Natural killer cell treated with Interleukin-12 subunit alpha and Interleukin-12 subunit beta and Interleukin-15 and Interleukin-18, amount 100 ng/mL, for 72 hours (primary cell): ENCODE measurements at regions not wholly inside any gene's neighbourhood (a gene's known extent, or its start where the extent isn't known, plus 50 kb on each side); places are given as distances from the start of the nearest gene placed in this dataset.

Experiments
- ATAC-seq, 2 donors: fragments of 150-1000 bp; cut with Tn5 transposase in 1 of 2; sonication (Bioruptor Pico), chemical (Tn5 transposase) in 1 of 2; 2 replicates each; pipeline ENCODE4 v1.10.0; 2021
- DNase-seq: peaks from one replicate; pipeline ENCODE4 v3.0.0; 2022; ENCODE audit warnings: low spot score
- H3K27ac Mint-ChIP-seq, 2 donors: 1 replicate in 1 of 2; 2 replicates in 1 of 2; pipeline ENCODE4 v1.8.0; 2022; ENCODE audit warnings: mixed read lengths in 2 of 2, mild to moderate bottlenecking in 1 of 2, moderate library complexity in 1 of 2
- H3K27me3 Mint-ChIP-seq, 2 donors: 1 replicate in 1 of 2; 2 replicates in 1 of 2; pipeline ENCODE4 v1.8.0; 2022; ENCODE audit warnings: mixed read lengths in 2 of 2
- H3K36me3 Mint-ChIP-seq: one replicate; pipeline ENCODE4 v1.8.0; 2022; ENCODE audit warnings: mixed read lengths
- H3K4me1 Mint-ChIP-seq, 2 donors: 1 replicate in 1 of 2; 2 replicates in 1 of 2; pipeline ENCODE4 v1.8.0; 2022; ENCODE audit warnings: low read depth in 2 of 2, mixed read lengths in 2 of 2, mild to moderate bottlenecking in 1 of 2
- H3K4me3 Mint-ChIP-seq: one replicate; pipeline ENCODE4 v1.8.0; 2022; ENCODE audit warnings: mixed read lengths
- H3K9me3 Mint-ChIP-seq: 2 replicates; pipeline ENCODE4 v1.8.0; 2022; ENCODE audit warnings: mixed read lengths

DNA sequence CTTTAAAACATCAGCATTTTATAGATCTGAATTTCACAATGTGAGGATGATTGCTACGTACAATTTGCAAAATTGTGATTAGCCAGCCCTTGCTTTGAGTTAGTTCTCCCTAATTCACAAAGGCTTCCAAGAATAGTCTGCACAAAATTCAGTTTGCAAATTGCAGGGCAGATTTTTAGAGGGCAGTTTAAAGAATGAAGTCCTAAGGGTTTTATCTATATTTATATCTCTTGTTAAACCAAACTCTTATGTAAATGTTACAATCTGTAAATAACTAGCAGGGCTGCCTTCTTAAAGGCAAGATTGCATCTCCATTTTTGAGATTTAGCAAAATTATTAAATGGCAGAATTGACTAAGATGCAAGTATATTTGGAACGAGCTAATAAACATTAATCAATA lies 52.8 kb upstream of the ZNF536 start:
- no peak overlapping the region for H3K27ac Mint-ChIP-seq
- DNase-seq (no peak), ATAC-seq (no peak)
- H3K9me3 Mint-ChIP-seq = peaks cover 4% of the 10 kb centered on the region
- H3K27me3 Mint-ChIP-seq = peaks cover 9% of the 10 kb centered on the region in 2 donors
- H3K4me3 Mint-ChIP-seq = no peak overlapping the region
- H3K36me3 Mint-ChIP-seq = no peaks in the 10 kb centered on the region
- H3K4me1 Mint-ChIP-seq = no peaks in the 10 kb centered on the region

DNA sequence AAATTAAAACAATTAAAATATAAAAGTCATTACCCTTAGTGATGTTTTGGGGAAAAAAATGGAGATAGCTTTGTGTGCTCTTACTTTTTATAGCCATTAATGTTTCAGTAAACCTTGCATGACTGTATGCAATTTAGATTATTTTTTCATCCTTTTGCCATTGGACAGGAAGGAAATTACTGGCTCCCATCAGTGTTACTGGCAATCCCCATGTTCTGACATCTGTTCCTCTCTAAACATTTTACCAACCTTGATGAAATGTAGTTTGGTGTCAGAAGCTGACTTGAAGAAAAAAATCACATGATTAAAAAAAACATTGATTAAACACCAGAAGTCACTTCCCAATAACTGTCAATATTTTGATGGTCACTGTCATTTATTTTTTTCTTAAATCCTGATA lies 52.3 kb upstream of the ZNF536 start:
- DNase-seq (no peak), ATAC-seq (no peak)
- Mint-ChIP-seq H3K36me3 (no peaks in the 10 kb centered on the region), H3K4me1 (no peaks in the 10 kb centered on the region), H3K27me3 (peaks cover 9 to 13% of the 10 kb centered on the region in 2 donors), H3K27ac (no peak overlapping the region), H3K4me3 (no peak overlapping the region), H3K9me3 (peaks cover 3% of the 10 kb centered on the region)

DNA sequence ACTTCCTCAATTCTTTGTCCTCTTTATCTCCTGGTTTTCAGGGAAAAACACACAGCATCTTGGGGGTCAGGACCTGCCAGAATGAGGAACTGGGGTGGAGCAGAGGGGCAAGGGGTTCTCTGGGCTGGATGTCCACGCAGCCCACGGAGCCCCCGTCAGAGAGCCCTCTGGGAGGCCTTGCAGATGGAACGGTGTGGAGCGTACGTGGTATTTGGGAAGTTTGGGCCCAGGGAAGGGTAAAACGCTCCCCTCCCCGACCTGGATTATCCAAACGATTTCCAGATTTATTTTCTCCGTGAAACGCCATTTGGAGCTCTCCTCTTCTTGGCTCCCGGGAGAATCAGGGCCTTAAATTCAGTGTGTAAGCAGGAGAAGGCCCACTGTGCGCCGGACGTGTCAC lies 51.7 kb upstream of the ZNF536 start:
- ATAC-seq = no peak

DNA sequence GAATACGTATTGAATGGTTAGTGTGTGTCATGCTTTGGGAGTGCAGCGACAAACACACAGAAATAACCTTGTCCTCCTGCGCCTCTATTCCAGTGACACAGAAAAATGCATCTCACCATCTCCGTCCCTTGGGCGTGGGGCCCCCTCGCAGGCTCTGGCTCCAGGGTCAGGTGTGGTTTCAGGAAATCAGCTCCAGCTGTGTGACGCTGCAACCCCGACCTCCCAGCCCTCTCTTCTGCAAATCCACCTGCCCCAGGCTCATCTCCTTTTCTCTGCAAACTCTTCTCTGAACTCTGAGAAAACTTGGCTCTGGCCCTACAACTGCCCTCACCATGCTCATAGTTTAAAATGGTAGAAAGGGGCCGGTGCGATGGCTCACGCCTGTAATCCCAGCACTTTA lies 51.3 kb upstream of the ZNF536 start:
- Mint-ChIP-seq H3K27me3 (peaks cover 7 to 13% of the 10 kb centered on the region in 2 donors), H3K36me3 (no peaks in the 10 kb centered on the region), H3K4me3 (no peak overlapping the region), H3K4me1 (no peaks in the 10 kb centered on the region), H3K9me3 (no peaks in the 10 kb centered on the region), H3K27ac (no peak overlapping the region)
- ATAC-seq = no peak
- DNase-seq = no peak

More for the DNA sequence above, 51.7 kb upstream of the ZNF536 start:
- no peaks in the 10 kb centered on the region for H3K4me1 Mint-ChIP-seq
- H3K9me3 Mint-ChIP-seq = no peaks in the 10 kb centered on the region
- no peak for DNase-seq
- H3K36me3 Mint-ChIP-seq = no peaks in the 10 kb centered on the region
- no peak overlapping the region for H3K4me3 Mint-ChIP-seq
- H3K27ac Mint-ChIP-seq = no peak overlapping the region
- H3K27me3 Mint-ChIP-seq = peaks cover 7 to 13% of the 10 kb centered on the region in 2 donors
